ENCODE measurements at regions not wholly inside any gene's neighbourhood (a gene's known extent, or its start where the extent isn't known, plus 50 kb on each side); places are given as distances from the start of the nearest gene placed in this dataset.

DNA sequence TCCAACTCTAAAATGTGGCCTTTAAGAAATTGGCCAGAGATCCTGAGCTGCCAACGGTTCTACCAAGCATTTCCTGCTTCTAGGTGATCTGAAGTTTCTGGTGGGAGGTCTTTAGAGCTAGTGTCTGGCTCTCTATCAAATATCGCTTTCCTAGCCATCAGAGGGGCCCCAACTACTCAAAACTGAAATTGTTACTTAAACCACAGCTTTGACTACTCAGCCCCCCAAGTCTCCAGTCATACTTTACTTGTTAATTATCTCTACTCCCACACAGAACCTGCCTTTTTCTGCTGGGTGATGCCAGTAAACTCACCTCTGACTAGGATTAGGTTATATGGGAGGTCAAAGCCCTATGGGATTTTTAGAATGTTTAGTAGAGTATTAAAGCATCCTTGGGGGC, 95.1 kb downstream of the FASLG start:
- in situ Hi-C loops (cut with MboI; ENCODE audit: low sequenced_read_pairs) = no loop called here

DNA sequence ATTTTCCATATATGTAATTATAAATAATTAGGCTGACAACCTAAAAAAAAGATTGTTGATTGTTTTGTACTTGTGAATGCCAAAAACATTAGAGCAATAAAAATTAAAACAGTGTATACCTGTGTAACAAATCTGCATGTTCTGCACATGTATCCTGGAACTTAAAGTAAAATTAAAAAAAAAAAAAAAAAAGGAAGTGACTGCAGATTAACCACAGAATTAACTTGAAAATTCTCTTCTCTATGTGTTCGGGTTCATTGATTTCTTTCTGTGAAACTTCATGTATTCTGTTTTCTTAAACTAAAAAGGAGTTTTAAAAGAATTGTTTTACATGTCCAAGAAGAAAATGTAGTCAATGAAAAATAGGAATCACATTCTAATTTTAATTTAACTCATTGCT, 95.7 kb downstream of the FASLG start:
- in situ Hi-C loops (cut with MboI; ENCODE audit: low sequenced_read_pairs) = no loop called here

DNA sequence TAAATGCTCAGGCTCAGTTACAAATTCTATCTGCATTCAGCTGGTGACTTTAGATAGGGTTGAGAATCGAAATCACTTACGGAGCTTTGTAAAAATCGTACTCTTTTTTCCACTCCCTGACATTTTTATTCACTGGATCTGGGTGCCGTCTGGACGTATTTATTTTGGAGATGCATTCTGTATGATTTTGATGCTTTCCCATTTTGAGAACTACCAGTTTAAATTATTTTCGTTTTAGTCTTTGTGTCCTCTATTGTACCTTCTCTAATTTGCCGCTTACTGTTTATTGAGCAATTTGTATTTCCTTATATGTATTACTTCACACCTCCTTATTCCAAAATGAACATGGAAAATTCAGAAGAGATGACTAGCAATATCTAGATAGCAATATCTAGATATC, 96.2 kb downstream of the FASLG start:
- in situ Hi-C loops (cut with MboI; ENCODE audit: low sequenced_read_pairs) = no loop called here

DNA sequence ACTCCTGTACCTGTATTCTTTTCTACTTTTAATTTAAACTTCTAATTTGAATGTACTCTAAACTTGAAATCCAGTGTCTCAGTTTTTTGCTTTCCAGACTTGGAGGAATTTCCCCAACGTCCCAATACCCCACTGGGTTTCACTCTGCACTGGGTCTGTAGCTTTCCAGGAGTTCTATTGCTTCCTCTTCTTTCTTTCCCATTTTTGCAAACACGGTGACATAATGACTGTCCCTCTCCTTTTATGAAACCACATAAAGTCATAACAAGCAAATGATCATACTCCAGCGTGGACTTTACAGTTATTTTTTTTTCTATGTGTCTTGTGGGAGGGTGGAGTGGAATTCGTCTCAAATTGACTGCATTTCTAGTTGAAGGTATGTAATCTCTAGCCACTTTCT, 97.1 kb downstream of the FASLG start:
- in situ Hi-C loops (cut with MboI; ENCODE audit: low sequenced_read_pairs) = no loop called here

DNA sequence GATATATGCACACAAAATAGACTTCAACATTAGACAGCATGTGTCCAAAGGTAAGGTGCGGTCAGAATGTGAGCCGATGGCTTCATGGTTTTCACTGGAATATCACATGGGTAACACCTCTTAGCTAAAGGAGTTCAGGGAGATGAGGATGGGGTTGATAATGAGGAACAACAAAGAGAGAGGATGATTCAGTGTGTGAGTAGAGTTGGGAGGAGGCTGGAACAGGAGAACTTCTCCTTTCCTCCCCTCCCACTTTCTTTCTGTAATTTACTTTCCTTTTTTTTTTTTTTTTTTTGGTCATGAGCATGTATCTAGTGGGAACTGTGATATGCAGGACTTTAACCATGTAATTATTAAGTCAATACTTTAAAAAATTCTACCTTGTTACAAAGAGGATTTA, 99.4 kb downstream of the FASLG start:
- in situ Hi-C loops (cut with MboI; ENCODE audit: low sequenced_read_pairs) = no loop called here

DNA sequence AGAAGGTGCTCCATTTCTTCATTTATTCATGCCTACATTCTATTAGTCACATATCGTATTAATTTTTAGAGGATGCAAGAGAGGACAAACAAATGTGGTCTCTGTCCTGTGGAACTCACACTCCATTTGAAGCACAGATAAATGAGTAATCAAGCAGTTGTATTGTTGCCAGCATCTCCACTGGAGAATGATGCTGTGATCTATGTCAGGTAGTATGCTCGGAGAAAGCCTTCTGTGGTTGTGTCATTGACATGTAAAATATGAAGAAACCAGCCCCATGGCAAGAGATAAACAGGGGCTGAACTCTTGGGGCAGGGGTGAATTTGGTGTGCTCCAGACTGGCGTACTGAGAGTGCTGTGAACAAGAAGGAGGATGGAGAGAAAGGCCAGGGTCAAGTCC, 101.2 kb downstream of the FASLG start:
- in situ Hi-C loops (cut with MboI; ENCODE audit: low sequenced_read_pairs) = no loop called here

DNA sequence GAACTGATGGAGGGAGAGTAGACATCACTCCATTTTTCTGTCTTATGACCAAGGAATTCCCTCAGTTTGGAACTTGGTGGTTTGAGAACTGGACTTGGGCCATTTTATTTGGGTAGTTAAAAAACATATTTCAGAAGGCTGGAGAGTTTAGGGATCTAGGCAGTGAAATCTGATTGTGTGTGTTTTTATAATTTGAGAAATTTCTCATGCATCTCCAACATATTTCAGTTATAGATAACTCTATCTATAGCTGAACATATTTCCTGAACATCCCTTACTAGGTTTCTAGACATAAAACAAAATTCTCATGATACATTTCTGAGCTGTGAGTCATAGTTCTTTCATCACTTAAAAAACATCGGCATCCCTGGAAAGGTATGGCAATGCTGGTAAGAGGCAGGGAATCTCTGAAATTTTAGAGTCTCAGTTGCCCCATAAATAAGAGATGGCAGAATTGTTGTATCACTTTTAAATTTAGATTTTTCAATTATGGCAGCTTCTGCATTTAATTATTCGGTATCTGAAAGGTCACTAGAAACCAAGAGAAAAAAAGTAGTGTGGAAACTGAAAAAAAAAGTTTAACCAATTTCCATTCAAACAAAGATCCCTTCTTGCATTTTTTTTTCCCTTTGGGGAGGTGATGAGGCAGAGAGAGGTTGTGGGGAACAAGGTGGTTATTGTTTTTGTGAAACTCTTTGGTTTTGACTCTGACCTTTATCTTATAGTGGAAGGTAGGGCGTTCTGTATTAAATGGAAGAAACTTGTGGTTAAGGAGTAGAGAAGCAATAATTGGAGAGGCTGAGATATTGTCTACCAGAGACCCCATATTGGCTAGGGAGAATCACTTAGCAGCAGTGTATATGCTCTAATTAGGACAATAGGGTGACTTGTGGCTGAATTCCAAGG, 102.9 kb downstream of the FASLG start:
- in situ Hi-C loops (cut with MboI; ENCODE audit: low sequenced_read_pairs) = no loop called here

DNA sequence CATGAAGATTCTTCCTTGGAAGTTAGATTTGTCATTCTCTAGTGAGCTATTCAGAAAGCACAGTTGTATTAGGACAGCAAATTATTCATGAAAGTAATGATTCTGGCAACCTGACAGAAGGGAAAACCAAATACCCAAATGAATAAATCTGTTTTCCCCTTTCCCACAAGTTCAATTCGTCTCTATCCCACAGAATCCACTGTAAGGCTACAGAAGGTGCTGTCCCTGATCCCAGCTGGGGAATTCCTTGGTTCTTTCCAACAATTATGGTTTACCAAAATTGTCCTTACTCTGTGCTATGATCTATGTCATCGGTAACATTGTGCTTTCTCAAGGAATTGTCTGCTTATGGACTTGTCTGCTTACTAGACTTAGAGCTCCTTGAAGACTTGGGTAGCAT, 104.2 kb downstream of the FASLG start:
- in situ Hi-C loops (cut with MboI; ENCODE audit: low sequenced_read_pairs) = no loop called here

DNA sequence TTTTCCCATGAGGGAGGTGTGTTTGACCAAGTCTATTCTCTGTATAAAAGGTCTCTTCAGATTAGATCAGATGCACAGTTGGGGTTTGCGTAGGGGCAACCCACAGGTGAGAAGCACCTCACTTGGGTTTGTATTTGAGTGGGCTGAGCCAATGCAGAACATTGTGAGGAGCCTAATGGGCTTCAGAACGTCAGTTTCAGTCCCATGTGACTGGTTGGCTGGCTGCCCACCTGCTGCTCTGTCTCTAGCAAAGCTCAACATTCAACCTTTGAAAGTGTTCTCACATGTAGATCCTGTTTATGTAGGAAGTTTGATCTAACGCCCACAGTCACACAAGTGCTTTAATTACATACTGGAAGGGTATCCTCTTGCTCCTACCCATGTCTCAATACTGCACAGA, 105.5 kb downstream of the FASLG start:
- in situ Hi-C loops (cut with MboI; ENCODE audit: low sequenced_read_pairs) = no loop called here

DNA sequence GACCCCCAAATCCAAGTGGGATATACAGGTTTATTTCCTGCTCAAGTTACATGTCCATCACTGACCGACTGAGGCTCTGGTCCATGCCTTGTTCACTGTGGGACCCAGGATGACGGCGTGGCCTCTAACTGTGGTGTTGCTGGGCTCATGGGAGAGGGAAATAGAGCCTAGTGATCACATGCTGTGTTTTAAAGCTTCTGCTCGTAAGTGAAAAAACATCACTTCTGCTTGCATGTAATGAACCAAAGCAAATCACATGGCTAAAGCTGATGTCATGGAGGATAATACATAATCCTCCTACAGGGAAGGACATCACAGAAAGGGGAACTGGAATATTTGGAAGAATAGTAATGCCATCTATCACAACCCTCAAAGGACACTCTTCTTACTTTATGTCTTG, 107.6 kb downstream of the FASLG start:
- in situ Hi-C loops (cut with MboI; ENCODE audit: low sequenced_read_pairs) = no loop called here

DNA sequence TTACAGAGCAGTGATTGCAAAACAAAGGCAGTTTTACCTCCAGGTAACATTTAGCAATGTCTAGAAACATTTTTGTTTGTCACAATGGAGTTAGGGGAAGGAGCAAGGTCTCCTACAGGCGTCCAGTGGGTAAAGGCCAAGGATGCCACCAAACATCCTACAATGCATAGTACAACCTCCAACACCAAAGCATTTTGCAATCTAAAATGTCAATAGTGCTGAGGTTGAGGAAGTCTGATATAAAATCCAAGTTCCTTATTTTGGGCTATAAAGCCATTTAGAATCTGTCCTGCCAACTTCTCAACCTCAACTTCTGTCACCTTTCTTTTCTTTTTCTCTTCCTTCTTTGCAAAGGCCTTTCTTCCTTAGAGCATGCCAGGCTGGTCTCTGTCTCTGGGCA, 111.2 kb downstream of the FASLG start:
- in situ Hi-C loops (cut with MboI; ENCODE audit: low sequenced_read_pairs) = no loop called here

DNA sequence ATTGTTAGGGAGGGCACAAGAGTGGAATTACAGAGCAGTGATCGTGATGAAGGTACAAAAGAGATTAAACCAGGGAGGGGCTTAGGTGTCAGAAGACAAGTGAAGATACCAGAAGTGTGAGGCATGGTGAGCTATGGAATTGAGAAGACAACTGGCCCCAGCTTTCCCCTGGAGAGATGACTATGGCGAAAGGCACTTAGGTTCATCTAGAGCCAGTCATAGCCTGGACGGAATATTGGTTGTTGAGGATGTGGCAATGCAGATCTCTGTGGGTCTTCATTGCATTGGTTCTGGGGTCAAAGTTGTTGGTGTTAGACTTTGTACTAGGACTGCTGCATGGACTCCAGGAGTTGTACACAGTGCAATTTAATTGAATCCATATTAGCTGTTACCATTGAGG, 115.7 kb downstream of the FASLG start:
- in situ Hi-C loops (cut with MboI; ENCODE audit: low sequenced_read_pairs) = no loop called here

DNA sequence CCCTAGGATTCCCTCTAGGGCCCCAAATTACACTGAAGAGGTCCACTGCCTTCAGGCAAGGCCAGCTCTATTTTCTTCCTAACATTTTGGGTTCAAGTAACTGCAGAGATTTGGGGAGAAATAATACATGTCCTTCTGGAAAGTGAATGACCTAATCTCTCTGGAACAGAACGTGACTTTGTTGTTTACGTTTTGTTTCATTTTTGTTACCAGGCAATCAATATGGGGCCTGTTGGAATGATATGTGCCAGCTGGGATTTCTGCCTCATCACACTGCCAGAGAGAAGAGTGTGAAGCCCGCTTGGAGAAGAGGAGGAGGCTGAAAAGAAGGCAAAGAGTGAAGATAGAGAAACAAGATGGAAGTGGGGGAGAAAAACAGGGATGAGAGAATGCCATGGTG, 116.7 kb downstream of the FASLG start:
- in situ Hi-C loops (cut with MboI; ENCODE audit: low sequenced_read_pairs) = no loop called here

DNA sequence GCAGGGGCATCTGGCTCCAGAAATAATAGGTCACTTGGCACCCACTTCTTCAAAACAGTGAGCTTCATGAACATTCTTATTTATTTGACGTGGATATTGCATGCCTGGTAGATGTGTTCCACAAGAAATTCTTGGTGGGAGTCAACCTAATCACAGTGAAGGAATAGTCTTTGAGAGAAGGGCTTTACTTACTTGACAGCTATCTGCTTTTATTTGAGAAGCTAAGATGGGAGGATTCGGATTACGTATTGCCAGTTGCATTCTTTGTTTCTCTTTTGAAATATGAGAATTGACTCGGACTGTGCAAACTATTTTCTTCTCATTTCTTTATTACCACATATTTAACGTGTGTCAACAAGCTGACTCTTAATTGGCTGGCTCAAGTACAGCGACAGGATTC, 117.2 kb downstream of the FASLG start:
- in situ Hi-C loops (cut with MboI; ENCODE audit: low sequenced_read_pairs) = no loop called here

DNA sequence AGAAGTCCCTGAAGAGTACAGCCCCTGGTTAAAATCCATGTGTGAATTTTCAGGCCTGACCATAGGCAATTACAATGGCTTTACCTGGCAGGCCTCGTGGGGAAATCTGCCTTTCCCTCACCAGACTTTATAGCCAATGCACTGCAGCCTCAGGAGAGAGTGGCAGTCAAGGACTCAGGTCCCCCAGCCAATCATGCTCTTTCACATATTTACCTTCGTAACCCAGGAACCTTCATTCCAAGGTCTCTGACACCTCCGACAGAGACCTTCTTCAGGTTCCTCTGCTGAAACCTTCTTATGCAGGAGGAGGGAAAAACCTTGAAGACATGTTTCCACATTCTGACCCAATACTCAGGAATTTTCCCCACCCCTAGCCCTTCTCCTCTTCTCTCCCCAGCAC, 118.9 kb downstream of the FASLG start:
- in situ Hi-C loops (cut with MboI; ENCODE audit: low sequenced_read_pairs) = no loop called here

DNA sequence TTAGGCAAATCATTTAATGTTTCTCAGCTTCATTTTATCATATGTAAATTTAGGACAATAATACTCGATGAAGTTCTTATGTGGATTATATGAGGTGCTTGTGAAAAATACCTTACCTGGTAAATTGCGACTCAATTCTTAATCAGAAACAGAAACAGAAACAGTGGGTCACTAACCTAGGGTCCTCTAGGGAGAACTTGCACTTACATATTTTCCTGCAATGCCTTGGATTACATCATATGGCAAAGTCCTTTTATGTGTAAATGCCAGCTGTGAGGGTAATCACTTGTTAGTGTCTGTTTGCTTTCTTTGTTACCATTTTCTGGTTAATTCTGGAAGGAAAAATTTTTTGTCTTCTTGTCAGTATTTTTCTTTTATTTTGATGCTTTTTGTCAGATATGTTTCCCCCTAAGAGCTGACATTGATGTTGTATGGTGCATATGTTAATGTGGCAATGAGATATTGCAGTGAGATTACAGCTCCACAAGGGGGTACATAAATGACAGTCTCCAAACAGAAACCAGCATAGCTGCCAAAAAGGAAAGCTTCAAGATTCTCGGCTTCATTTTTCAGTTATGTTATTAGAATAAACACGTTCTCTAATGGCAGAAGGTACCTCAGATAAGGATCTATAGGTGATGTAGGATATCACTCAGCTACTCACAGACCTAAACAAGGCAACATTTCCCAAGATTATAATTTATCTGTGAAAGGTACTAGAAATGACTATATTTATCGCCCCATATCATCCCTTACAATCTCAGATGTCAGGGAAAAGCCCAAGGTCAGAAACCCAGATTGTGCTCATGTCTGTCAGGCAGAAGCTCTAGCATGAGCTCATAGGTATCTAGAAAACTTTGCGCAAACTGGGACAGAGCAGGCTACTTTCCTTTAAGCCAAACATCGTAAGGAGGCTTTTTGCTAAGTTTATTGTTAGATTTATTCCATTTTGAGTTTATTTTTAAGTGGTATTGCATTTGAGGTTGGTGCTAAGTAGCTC, 119.9 kb downstream of the FASLG start:
- in situ Hi-C loops (cut with MboI; ENCODE audit: low sequenced_read_pairs) = no loop called here

DNA sequence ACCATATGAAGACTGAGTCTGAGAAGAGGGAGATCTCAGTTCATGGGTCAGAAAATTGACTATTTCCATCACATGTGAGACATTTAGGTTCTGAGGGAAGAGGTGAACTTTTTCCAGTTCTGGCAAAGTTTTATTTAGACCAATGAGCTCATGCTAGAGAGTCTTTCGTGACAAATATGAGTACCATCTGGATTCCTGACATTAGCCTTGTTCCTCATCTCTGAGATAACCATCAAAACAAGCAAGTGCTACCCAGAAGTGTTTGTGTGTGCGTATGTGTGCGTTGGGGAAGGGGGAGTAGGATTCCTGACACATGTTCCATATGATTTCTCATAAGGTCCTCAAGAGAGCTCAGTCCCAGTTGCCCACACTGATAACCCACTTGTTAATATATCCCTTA, 120.6 kb downstream of the FASLG start:
- in situ Hi-C loops (cut with MboI; ENCODE audit: low sequenced_read_pairs) = no loop called here

DNA sequence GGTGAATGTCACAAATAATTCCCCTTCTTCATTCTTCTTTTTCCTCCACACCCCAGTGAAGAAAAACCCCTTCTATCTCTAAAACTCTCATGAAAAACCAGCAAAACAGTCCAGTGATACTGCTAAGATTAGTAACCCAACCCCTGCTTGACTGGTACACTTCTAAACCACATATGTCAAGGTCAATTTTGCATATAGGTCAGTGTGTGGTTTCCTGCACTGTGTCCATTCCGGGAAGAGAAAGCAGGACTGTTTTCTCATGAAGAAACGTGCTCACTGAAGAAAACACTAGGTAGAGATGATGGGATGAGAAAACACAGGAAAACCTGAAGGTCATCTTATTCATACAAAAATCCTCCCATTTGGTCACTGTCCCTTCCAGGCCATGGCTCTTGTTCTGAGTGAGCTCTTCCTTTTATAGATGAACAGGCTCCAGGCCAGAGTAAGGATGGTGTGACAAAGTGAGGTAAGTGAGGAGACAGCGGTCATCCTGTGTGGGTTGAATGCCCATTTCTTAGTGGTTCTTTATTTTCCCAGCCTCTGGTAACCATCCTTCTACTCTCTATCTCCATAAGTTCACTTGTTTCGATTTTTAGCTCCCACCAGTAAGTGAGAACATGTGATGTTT, 122.7 kb downstream of the FASLG start:
- in situ Hi-C loops (cut with MboI; ENCODE audit: low sequenced_read_pairs) = no loop called here

DNA sequence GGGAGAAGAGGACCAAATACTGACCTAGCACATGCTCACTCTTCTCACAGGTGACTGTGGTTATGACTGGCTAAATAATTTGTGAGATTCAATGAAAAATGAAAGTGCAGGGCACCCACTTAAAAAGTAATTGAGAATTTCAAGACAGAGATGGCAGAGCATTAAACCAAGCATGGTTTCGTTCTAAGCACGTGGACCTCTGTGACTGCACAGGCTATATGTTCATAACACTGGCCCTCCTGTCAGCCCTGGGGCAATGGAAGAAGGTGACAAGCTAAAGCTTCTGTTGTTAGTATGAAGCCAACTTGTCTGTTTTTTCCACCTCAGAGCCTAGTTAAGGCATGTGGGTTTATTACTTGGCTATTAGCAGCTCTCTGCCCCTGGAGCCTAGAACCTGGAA, 130.9 kb downstream of the FASLG start:
- in situ Hi-C loops (cut with MboI; ENCODE audit: low sequenced_read_pairs) = no loop called here

DNA sequence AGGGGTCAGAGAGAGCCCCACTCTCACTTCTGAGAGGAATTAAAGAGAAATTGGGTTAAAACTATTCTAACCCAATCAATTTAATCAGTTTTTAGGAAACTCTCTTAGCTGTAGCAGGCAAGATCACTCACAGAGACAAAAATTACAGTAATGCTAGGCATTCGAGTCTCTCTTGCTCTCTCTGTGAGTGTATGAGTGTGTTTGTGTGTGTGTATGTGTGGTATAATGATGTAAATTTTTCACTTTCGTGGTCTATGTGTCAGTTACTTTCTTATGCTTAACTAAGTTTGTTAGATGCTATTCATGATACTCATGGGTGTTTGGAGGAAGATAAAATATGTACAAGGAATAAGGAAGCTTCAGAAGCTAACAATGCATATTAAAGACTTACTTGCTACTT, 131.3 kb downstream of the FASLG start:
- in situ Hi-C loops (cut with MboI; ENCODE audit: low sequenced_read_pairs) = no loop called here

DNA sequence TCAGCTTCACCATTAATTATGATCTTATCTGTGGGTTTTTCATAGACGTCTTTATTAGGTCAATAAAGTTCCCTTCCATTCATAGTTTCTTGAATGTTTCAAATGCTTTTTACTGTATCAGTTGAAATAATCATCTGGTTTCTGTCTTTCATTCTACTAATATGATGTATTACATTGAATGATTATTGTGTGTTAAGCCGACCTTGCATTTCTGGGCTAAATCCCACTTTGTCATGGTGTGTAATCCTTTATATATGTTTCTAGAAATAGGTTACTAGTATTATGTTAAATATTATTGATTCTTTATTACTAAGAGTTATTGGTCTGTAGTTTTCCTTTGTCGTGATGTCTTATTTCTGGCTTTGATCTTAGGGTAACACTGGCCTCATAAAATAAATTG, 134.9 kb downstream of the FASLG start:
- in situ Hi-C loops (cut with MboI; ENCODE audit: low sequenced_read_pairs) = no loop called here
